ENCODE measurements at regions not wholly inside any gene's neighbourhood (a gene's known extent, or its start where the extent isn't known, plus 50 kb on each side); places are given as distances from the start of the nearest gene placed in this dataset.

DNA sequence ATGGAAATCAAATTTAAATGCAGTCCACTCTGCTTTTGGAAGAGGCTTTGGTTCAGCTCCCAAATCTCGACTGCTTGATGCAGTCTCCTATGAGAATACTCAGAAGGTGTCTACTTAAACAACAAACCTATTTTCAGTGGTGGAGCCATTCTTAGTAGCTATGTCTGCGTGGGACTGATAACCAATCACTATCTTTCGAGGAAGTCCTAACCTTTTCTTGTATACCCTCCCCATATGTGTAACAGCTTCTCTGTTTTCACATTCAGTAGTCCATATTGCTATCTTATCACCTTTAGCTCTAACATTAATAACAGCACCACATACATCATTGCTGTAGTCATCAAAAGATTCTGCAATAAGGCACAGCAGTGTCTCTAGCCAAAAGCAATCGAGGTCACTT lies 333.0 kb upstream of the ATP11B start:
- Mint-ChIP-seq H3K9me3 (ENCODE audit: insufficient read depth) (no peaks in the 10 kb centered on the region), H3K4me3 (no peak overlapping the region), H3K4me1 (no peaks in the 10 kb centered on the region), H3K27ac (no peak overlapping the region), H3K27me3 (peaks cover 3% of the 10 kb centered on the region)
- intact Hi-C loops (cut with micrococcal nuclease): no loop called here
- no peaks in the 10 kb centered on the region for H3K4me1 ChIP-seq (ENCODE audit: control insufficient read depth in 2 of 2, insufficient read depth in 2 of 2, low read length in 2 of 2)
- CTCF ChIA-PET: no interaction called here
- POLR2A ChIA-PET: no interaction called here
- ATAC-seq (ENCODE audit: low read depth) (no peak), DNase-seq (no peak)
- no peaks in the 10 kb centered on the region for H3K36me3 ChIP-seq (replicated peaks in 1 of 2; ENCODE audit: control extremely low read depth in 1 of 2, control insufficient read depth in 1 of 2, extremely low read depth in 1 of 2, insufficient read depth in 2 of 2, low read length in 1 of 2)
- H3K27ac ChIP-seq (ENCODE audit: low read length in 2 of 2): no peak overlapping the region
- no peak overlapping the region for H3K4me2 ChIP-seq (replicated peaks; ENCODE audit: low read depth, low read length, poor library complexity, severe bottlenecking)
- no peaks in the 10 kb centered on the region for H3K27me3 ChIP-seq (replicated peaks in 1 of 4; ENCODE audit: control extremely low read depth in 1 of 4, control insufficient read depth in 3 of 4, insufficient read depth in 4 of 4, low read length in 3 of 4)
- H3K79me2 ChIP-seq (ENCODE audit: control insufficient read depth, insufficient read depth, low read length): no peaks in the 10 kb centered on the region
- no peaks in the 10 kb centered on the region for H4K20me1 ChIP-seq (ENCODE audit: control insufficient read depth, insufficient read depth, low read length, poor library complexity, severe bottlenecking)
- H3K9ac ChIP-seq (ENCODE audit: low read length): no peak overlapping the region
- H2AFZ ChIP-seq (ENCODE audit: insufficient read depth, low read depth, low read length, poor library complexity, severe bottlenecking): no peak overlapping the region
- WGBS (ENCODE audit: insufficient coverage): 93% methylated on average over 3 of the region's 4 CpGs
- TF ChIP-seq, protein P1, sequence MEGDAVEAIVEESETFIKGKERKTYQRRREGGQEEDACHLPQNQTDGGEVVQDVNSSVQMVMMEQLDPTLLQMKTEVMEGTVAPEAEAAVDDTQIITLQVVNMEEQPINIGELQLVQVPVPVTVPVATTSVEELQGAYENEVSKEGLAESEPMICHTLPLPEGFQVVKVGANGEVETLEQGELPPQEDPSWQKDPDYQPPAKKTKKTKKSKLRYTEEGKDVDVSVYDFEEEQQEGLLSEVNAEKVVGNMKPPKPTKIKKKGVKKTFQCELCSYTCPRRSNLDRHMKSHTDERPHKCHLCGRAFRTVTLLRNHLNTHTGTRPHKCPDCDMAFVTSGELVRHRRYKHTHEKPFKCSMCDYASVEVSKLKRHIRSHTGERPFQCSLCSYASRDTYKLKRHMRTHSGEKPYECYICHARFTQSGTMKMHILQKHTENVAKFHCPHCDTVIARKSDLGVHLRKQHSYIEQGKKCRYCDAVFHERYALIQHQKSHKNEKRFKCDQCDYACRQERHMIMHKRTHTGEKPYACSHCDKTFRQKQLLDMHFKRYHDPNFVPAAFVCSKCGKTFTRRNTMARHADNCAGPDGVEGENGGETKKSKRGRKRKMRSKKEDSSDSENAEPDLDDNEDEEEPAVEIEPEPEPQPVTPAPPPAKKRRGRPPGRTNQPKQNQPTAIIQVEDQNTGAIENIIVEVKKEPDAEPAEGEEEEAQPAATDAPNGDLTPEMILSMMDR (IDR thresholded peaks at IDR 0.05): no peak
- TF ChIP-seq EZH2 (IDR thresholded peaks at IDR 0.05; ENCODE audit: borderline replicate concordance, insufficient read depth, low read depth, low read length, poor library complexity, severe bottlenecking): no peak
- peaks cover 0 to 6% (median 0%) of the 10 kb centered on the region in 3 donors for H3K9me3 ChIP-seq (ENCODE audit: control extremely low read depth in 1 of 3, control insufficient read depth in 2 of 3, insufficient read depth in 1 of 3, low read length in 2 of 3)
- H3K4me3 ChIP-seq (ENCODE audit: control extremely low read depth in 1 of 5, extremely low read depth in 1 of 5, insufficient read depth in 1 of 5, low read depth in 2 of 5, low read length in 4 of 5): no peak overlapping the region

GRCh38 chr3:182462152-182462551 lies 331.2 kb upstream of the ATP11B start:
- Histone ChIP-seq H3K9me3 (ENCODE audit: control extremely low read depth in 1 of 3, control insufficient read depth in 2 of 3, insufficient read depth in 1 of 3, low read length in 2 of 3) (peaks cover 0 to 6% (median 0%) of the 10 kb centered on the region in 3 donors), H3K9ac (ENCODE audit: low read length) (no peak overlapping the region), H3K27me3 (replicated peaks in 1 of 4; ENCODE audit: control extremely low read depth in 1 of 4, control insufficient read depth in 3 of 4, insufficient read depth in 4 of 4, low read length in 3 of 4) (no peaks in the 10 kb centered on the region), H4K20me1 (ENCODE audit: control insufficient read depth, insufficient read depth, low read length, poor library complexity, severe bottlenecking) (no peaks in the 10 kb centered on the region), H3K4me3 (ENCODE audit: control extremely low read depth in 1 of 5, extremely low read depth in 1 of 5, insufficient read depth in 1 of 5, low read depth in 2 of 5, low read length in 4 of 5) (no peak overlapping the region), H3K36me3 (replicated peaks in 1 of 2; ENCODE audit: control extremely low read depth in 1 of 2, control insufficient read depth in 1 of 2, extremely low read depth in 1 of 2, insufficient read depth in 2 of 2, low read length in 1 of 2) (no peaks in the 10 kb centered on the region), H3K79me2 (ENCODE audit: control insufficient read depth, insufficient read depth, low read length) (no peaks in the 10 kb centered on the region), H2AFZ (ENCODE audit: insufficient read depth, low read depth, low read length, poor library complexity, severe bottlenecking) (no peak overlapping the region), H3K4me2 (replicated peaks; ENCODE audit: low read depth, low read length, poor library complexity, severe bottlenecking) (no peak overlapping the region), H3K27ac (ENCODE audit: low read length in 2 of 2) (no peak overlapping the region), H3K4me1 (ENCODE audit: control insufficient read depth in 2 of 2, insufficient read depth in 2 of 2, low read length in 2 of 2) (no peaks in the 10 kb centered on the region)
- DNase-seq (no peak), ATAC-seq (ENCODE audit: low read depth) (no peak)
- ChIA-PET CTCF (no interaction called here), POLR2A (no interaction called here)
- TF ChIP-seq, protein P1 (IDR thresholded peaks at IDR 0.05): no peak
- no peak for TF ChIP-seq EZH2 (IDR thresholded peaks at IDR 0.05; ENCODE audit: borderline replicate concordance, insufficient read depth, low read depth, low read length, poor library complexity, severe bottlenecking)
- Mint-ChIP-seq H3K4me1 (no peaks in the 10 kb centered on the region), H3K4me3 (no peak overlapping the region), H3K27ac (no peak overlapping the region), H3K9me3 (ENCODE audit: insufficient read depth) (no peaks in the 10 kb centered on the region), H3K27me3 (peaks cover 3% of the 10 kb centered on the region)
- intact Hi-C loops (cut with micrococcal nuclease): no loop called here
